RKO (cell line): ENCODE measurements at regions not wholly inside any gene's neighbourhood (a gene's known extent, or its start where the extent isn't known, plus 50 kb on each side); places are given as distances from the start of the nearest gene placed in this dataset.
A peak's percentile ranks its signal among the peaks of the same experiment; 100 is the strongest.

Source experiments
- DNase-seq: peaks from one replicate; pipeline ENCODE4 v3.0.0-alpha.2; 2016; ENCODE audit warnings: low spot score

DNA sequence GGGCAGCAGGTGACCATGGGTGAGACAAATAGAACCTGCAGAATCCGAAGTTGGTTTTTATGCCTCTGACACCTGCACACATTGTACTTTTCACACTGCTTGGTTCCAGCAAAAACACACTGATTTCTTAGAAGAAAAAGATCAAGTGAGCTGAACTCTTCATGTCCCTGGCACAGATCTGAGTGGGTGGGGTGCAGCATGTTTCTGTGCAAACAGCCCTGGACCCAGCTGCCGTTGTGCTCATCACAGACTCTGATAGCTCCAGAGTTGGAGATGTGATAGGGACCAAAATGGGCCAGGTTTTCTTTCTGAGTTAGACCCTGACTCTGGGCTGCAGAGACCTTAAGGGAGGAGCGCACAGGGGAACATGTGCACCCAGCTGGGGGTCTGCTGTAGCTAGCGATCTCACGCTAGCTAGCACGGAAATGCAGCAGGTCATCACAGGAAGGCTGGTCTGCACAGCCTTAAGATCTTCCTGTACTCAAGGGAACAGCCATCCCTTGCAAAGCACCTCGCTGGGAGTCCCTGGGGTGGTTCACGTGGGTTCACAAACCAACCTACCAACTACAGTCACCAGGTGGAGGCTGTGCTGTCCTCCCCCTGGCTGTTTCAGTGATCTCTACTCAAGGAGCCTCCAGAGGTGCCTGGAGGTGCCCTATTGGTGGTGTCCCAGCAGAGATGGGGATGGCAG lies 291.1 kb downstream of the PTPRU start:
- DNase-seq, result no peak

DNA sequence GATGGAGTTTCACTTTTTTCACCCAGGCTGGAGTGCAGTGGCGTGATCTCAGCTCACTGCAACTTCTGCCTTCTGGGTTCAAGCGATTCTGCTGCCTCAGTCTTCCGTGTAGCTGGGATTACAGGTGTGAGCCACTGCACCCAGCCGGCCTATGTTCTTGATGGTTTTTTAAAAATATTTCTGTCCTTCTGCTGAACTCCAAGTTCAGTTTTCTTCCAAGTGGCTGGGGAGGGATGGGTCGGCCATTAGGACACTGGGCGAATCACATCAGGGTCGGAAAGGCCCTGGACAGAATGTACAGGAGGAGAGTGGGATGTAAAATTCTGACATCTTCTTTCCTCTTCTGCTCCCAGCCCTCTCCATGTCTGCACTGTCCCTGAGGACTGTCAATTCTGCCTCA lies 289.6 kb downstream of the PTPRU start:
- no peak for DNase-seq

GRCh38 chr1:29524285-29525065 lies 288.2 kb downstream of the PTPRU start:
- no peak for DNase-seq

- DNase-seq, result no peak
These were observed 287.3 kb downstream of the PTPRU start for GRCh38 chr1:29523576-29523975.

DNA sequence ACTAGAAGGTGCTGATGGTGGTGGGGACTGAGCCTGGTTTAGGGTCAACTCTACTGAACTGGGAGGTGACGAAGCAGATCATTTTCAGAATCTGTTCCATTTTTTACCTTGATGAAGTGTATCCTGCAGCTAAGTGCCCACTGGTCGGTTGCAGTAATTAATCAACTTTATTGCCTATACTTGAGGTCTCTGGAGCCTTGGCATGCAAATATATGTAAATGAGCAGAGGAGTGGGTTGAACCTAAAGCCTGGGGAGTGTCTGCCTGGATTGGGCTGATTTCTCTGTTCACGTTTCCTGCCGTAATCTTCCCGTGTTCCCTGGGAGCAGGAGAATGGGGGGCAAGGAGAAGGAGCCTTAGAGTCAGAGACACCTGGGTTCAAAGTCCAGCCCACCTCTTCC lies 286.8 kb downstream of the PTPRU start:
- DNase-seq, result no peak

DNA sequence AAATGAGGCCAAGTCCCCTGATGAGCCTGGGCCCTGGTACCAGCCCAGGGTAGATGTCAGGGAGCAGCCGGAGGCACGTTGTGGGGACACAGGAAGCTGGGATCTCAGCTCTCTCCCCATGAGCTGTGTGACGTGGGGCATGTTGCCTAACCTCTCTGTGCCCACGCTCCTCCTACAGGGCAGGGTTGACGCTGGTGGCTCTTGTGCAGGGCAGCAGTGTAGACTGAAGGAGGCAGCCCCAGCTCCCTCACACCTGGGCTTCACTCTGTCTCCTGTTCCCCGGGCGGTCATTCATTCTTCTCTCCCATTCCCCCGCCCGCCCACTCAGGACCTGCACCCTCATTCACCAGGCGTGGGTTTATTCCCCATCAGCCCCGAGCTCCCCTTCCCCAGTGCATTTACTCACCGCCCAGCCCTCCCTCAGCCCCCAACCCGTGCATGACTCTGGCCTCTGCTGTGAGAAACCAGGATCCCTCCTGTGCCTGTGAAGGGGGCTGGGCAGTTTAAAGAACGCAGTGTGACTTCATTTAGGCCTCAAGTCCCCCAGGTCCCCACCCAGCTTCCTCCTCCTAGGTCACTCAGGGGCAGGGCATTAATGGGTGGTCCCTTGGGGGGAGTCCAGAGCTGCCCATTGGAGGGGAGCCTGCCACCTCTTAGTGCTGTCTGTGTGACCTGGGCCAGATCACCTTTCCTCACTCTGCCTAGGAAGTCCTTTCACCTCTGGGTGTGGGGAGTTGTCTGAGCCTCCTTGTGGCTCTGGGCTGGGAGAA lies 285.7 kb downstream of the PTPRU start:
- no peak for DNase-seq

- DNase-seq, result no peak
These were observed 285.1 kb downstream of the PTPRU start for GRCh38 chr1:29521438-29521715.

DNA sequence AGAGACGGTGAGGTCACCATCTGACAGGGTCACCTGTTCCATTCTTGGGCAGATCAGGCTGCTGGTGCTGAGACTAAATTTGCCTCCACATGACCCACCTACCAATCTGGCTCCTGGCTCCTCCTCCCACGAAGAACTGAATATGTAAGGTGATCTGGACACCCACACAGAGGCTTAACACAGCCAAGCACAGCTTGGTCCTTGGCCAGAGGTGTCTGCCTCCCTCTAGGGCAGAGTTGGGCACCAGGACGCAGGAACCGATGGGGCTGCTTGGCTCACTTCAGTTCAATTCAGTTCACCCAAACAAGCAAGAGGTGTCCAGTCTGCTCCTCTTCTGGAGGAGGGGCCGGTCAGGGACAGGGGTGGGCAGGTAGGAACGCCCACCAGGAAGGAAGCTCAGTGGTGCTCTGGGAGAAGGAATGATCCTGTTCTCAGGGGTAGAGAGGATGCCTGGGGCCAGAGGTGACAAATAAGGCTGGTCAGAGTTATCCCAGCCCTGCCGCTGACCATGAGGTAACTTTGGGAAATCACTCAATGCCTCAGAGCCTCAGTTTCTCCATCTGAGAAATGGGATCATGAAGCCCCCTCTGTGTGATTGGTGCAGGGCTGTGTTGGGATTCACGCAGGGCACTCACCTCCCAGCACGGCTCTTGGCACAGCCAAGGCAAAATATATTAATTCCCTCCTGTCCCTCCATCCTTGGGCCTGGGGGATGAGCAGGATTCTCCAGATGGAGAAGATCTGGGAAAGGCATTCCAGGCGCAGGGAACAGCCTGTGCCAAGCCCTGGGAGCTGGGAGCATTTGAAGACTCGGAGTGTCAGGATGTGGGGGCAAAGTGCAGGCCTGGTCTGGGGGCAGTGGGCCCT lies 284.5 kb downstream of the PTPRU start:
- no peak for DNase-seq

GRCh38 chr1:29519788-29520110 lies 283.4 kb downstream of the PTPRU start:
- no peak for DNase-seq

- DNase-seq, result no peak
These were observed 282.9 kb downstream of the PTPRU start for GRCh38 chr1:29519108-29519787.

DNA sequence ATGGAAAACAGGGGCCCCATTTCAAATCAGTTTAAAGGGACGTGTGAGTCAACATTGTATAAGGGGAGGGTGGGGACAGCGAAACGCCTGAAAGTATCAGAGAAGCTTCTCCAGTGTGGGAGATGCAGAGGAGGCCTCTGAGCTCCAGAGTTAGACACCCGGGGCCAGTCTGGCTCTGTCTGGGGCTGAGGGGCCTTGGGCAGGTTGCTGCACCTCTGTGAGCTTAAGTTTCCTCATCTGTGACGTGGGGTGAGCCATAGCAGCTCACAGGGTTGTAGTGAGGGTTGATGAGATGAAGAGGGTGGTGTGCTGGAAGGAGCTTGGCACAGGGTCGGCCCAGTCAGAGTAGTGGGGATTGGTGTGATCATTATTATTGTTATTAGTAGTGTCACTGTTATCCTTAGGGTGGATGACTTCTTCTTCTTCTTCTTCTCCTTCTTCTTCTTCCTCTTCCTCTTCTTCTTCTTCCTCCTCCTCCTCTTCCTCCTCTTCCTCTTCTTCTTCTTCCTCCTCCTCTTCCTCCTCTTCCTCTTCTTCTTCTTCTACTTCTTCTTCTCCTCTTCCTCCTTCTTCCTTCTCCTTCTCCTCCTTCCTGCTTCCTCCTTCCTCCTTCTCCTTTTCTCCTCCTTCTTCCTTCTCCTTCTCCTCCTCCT lies 282.0 kb downstream of the PTPRU start:
- no peak for DNase-seq

- DNase-seq, result no peak
These were observed 281.1 kb downstream of the PTPRU start for GRCh38 chr1:29517251-29518086.

GRCh38 chr1:29516063-29516820 lies 279.9 kb downstream of the PTPRU start:
- no peak for DNase-seq

DNA sequence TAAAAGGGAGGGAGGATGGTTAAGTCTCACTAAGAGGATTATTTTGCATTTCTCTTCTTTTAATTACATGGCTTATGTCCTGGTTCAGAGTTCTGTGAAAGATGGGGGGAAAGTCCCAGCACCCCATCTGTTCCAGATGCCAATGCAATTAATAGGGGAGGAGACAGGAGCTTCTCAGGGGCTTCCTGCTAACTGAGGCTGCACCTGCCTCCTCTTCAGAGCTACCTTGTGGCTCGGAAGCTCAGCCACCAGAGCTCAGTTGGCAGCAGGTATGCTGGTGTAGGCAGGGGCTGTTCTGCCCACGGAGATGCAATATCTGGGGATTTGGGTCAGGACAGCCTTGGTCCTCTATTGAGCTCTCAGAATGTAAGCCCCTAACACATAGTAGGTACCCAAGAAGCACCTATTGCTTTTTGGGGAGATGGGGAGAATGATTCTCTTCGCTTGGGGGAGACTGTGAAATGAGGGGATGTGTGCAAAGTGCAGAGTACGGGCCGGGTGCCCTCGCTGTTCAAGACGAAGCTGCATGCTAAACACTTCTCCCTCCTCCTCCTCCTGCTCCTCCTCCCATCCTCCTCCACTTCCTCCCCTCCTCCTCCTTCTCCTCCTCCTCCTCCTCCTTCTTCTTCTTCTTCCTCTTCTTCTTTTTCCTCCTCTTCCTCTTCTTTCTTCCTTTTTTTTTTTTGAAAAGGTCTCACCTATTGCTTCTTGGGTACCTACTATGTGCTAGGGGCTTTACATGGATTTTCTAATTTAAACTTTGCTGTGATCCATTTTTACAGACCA lies 279.0 kb downstream of the PTPRU start:
- no peak for DNase-seq

- DNase-seq, result no peak
These were observed 278.2 kb downstream of the PTPRU start for GRCh38 chr1:29514361-29515169.

DNA sequence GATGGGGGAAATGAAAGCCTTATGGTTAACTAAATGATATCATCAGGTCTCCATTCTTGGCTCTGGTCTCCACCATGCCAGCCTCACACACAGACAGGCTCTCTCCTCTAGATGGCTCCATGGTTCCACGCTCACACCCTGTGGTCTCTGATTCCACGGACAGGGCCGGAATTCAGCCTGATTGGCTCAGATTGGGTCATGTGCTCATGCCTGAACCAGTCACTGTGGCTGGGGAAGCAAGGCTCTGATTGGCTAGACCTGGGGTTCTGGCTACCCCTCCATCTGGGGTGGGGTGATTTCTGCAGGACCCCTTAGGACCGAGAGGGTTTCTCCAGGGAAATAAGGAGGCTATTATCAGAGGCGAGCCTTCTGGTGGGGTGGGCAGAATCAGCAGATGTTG lies 277.0 kb downstream of the PTPRU start:
- peak; percentile 63 for DNase-seq

- no peak for DNase-seq
These were observed 275.1 kb downstream of the PTPRU start for GRCh38 chr1:29511436-29511835.
